ENCODE measurements at regions not wholly inside any gene's neighbourhood (a gene's known extent, or its start where the extent isn't known, plus 50 kb on each side); places are given as distances from the start of the nearest gene placed in this dataset.

DNA sequence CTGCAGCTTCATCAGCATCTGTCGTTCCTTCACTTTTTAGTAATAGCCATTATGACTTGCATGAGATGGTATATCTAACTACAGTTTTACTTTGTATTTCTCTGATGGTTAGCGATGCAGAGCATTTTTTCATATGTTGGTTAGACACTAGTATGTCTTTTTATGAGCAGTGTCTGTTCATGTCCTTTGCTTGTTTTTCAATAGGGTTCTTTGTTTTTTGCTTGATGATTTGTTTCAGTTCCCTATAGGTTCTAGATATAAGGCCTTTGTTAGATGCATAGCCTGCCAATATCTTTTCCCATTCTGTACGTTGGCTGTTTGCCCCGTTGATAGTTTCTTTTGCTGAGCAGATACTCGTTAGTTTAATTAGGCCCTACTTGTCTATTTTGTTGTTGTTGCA lies 487.2 kb upstream of the BCHE start:
- TF ChIP-seq, protein P1, sequence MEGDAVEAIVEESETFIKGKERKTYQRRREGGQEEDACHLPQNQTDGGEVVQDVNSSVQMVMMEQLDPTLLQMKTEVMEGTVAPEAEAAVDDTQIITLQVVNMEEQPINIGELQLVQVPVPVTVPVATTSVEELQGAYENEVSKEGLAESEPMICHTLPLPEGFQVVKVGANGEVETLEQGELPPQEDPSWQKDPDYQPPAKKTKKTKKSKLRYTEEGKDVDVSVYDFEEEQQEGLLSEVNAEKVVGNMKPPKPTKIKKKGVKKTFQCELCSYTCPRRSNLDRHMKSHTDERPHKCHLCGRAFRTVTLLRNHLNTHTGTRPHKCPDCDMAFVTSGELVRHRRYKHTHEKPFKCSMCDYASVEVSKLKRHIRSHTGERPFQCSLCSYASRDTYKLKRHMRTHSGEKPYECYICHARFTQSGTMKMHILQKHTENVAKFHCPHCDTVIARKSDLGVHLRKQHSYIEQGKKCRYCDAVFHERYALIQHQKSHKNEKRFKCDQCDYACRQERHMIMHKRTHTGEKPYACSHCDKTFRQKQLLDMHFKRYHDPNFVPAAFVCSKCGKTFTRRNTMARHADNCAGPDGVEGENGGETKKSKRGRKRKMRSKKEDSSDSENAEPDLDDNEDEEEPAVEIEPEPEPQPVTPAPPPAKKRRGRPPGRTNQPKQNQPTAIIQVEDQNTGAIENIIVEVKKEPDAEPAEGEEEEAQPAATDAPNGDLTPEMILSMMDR (conservative IDR thresholded peaks at IDR 0.05): no peak
- no peak for TF ChIP-seq ZFX (IDR thresholded peaks at IDR 0.05)

All from C4-2B (cell line).